Activated CD4-positive, alpha-beta T cell treated with anti-CD3 and anti-CD28 coated beads, Interleukin-2, amount 10 ng/mL, durations not matched to agents 7 days and 5 days (primary cell): ENCODE measurements at regions not wholly inside any gene's neighbourhood (a gene's known extent, or its start where the extent isn't known, plus 50 kb on each side); places are given as distances from the start of the nearest gene placed in this dataset.

ENCODE experiments used
- CTCF ChIA-PET: fragments of 350-600 bp; sonication (Branson Sonifier 250); formaldehyde crosslinking; loops from one replicate; lab custom pipeline; 2021; ENCODE audit warnings: antibody characterized with exemption; lab: Charles Lee
- POLR2A ChIA-PET: fragments of 350-600 bp; sonication (Branson Sonifier 250); formaldehyde crosslinking; loops from one replicate; lab custom pipeline; 2021; ENCODE audit warnings: antibody characterized with exemption; lab: Charles Lee
- DNase-seq: peaks from one replicate; pipeline ENCODE4 v3.0.0-alpha.2; 2020
- H3K27ac Mint-ChIP-seq: one replicate; pipeline ENCODE4 v1.8.0; 2021; ENCODE audit warnings: mild to moderate bottlenecking, moderate library complexity, mixed read lengths
- H3K27me3 Mint-ChIP-seq: one replicate; pipeline ENCODE4 v1.8.0; 2021; ENCODE audit warnings: mixed read lengths
- H3K36me3 Mint-ChIP-seq: one replicate; pipeline ENCODE4 v1.8.0; 2021; ENCODE audit warnings: low read depth, mixed read lengths
- H3K4me1 Mint-ChIP-seq: one replicate; pipeline ENCODE4 v1.8.0; 2021; ENCODE audit warnings: mixed read lengths
- H3K4me3 Mint-ChIP-seq: one replicate; pipeline ENCODE4 v1.8.0; 2021; ENCODE audit warnings: mild to moderate bottlenecking, moderate library complexity, mixed read lengths
- H3K9me3 Mint-ChIP-seq: one replicate; pipeline ENCODE4 v1.8.0; 2021; ENCODE audit warnings: mixed read lengths

- no peak overlapping the region for H3K4me3 Mint-ChIP-seq
- H3K4me1 Mint-ChIP-seq, result no peaks in the 10 kb centered on the region
- H3K27ac Mint-ChIP-seq, result no peak overlapping the region
- DNase-seq, result no peak
- H3K27me3 Mint-ChIP-seq, result no peaks in the 10 kb centered on the region
- POLR2A ChIA-PET, result no interaction called here
- CTCF ChIA-PET, result no interaction called here
- H3K9me3 Mint-ChIP-seq, result no peaks in the 10 kb centered on the region
- no peaks in the 10 kb centered on the region for H3K36me3 Mint-ChIP-seq
These were observed 174.9 kb upstream of the PAPPA start for GRCh38 chr9:115978659-115979096.

- Mint-ChIP-seq H3K36me3 (no peaks in the 10 kb centered on the region), H3K27ac (no peak overlapping the region), H3K9me3 (no peaks in the 10 kb centered on the region), H3K4me1 (no peaks in the 10 kb centered on the region), H3K4me3 (no peak overlapping the region), H3K27me3 (no peaks in the 10 kb centered on the region)
- POLR2A ChIA-PET, result no interaction called here
- CTCF ChIA-PET, result no interaction called here
- no peak for DNase-seq
These were observed 173.5 kb upstream of the PAPPA start for GRCh38 chr9:115980054-115980453.

DNA sequence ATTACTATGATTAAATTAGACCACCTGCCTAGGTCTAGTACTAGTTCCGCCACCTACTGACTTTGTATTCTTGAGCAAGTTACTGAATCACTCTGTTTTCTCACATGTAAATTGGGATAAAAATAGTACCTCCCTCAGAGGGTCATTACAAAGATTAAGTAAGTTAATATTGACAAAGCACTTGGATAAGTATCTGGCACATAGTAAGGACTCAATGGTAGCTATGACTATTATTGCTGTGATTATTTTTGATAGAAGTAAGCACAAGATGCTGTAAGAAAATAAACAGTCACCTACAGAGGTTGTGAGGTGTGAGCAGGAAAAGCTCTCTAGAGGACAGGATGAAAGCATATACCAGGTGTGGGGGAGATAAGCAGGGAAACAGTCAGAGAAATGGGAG is 173.1 kb upstream of the PAPPA start:
- CTCF ChIA-PET, result no interaction called here
- Mint-ChIP-seq H3K27me3 (no peaks in the 10 kb centered on the region), H3K4me3 (no peak overlapping the region), H3K36me3 (no peaks in the 10 kb centered on the region), H3K27ac (no peak overlapping the region), H3K4me1 (no peaks in the 10 kb centered on the region), H3K9me3 (no peaks in the 10 kb centered on the region)
- no peak for DNase-seq
- POLR2A ChIA-PET, result no interaction called here

DNA sequence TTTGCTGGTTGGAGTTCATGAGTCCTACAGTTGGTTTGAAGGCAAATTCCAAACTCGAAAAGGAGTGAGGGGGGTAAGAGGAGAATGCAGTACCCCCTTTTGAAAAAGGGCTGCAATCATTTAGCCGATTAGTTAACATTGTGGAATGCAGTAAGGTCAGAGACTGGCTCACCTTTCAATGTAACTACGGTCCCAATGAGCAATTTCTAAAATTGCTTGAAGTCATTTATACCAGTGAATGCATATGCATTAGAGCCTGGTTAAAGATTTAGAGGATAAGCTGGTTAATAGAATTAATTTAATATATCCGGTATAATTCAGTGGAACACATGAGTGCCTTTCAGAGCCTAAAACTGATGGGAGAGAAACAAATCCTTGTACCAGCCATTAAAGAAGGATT is 172.6 kb upstream of the PAPPA start:
- Mint-ChIP-seq H3K4me3 (no peak overlapping the region), H3K36me3 (no peaks in the 10 kb centered on the region), H3K9me3 (no peaks in the 10 kb centered on the region), H3K27ac (no peak overlapping the region), H3K4me1 (no peaks in the 10 kb centered on the region), H3K27me3 (no peaks in the 10 kb centered on the region)
- CTCF ChIA-PET, result no interaction called here
- POLR2A ChIA-PET, result no interaction called here
- no peak for DNase-seq

DNA sequence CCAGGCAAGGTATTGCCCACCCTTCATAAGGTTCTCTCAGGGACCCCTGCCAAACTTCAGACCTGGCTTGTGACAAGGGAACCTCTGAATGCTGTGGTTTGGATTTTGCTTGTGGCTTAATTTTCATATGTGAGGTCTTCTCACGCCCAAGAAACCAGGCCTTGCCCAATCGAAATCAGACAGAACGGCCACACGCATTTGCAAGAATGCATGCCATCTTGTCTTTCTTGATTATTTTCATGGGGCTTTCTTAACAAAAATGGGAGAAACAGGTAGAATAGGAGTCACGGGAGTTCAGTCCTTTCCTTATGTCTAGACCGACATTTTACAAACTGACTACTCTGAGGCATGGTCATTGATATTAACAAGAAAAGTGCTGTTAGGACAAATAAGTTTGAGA is 170.2 kb upstream of the PAPPA start:
- H3K27me3 Mint-ChIP-seq, result no peaks in the 10 kb centered on the region
- H3K4me3 Mint-ChIP-seq, result no peak overlapping the region
- no peaks in the 10 kb centered on the region for H3K36me3 Mint-ChIP-seq
- H3K9me3 Mint-ChIP-seq, result no peaks in the 10 kb centered on the region
- POLR2A ChIA-PET, result no interaction called here
- CTCF ChIA-PET, result no interaction called here
- no peak for DNase-seq
- H3K4me1 Mint-ChIP-seq, result no peaks in the 10 kb centered on the region
- H3K27ac Mint-ChIP-seq, result no peak overlapping the region

- Mint-ChIP-seq H3K9me3 (no peaks in the 10 kb centered on the region), H3K36me3 (no peaks in the 10 kb centered on the region)
These were observed 167.9 kb upstream of the PAPPA start for GRCh38 chr9:115985657-115986056.

DNA sequence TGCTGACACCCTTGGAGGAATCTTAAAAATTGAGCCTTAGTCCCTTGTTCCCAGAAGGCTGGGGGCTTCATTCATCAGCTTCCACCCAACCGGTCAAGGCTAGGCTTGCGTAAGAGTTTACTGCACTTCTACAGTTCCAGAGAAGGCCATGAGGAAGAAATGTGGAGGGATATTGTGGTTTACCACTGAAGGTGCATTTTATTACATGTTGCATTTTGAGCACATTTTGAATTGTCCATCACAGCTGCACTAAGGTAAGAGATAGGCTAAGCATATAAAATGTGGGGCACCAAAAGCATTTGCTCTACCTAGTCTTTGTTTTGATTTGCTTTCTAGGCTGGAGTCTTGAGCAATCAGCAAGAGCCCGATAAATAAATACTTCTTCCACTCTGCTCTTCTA is 167.1 kb upstream of the PAPPA start:
- H3K27me3 Mint-ChIP-seq, result no peaks in the 10 kb centered on the region
- DNase-seq, result no peak
- H3K4me1 Mint-ChIP-seq, result no peaks in the 10 kb centered on the region
- H3K4me3 Mint-ChIP-seq, result no peak overlapping the region
- CTCF ChIA-PET, result no interaction called here
- no peak overlapping the region for H3K27ac Mint-ChIP-seq
- H3K9me3 Mint-ChIP-seq, result no peaks in the 10 kb centered on the region
- no peaks in the 10 kb centered on the region for H3K36me3 Mint-ChIP-seq
- POLR2A ChIA-PET, result no interaction called here

More at GRCh38 chr9:115985657-115986056, 167.9 kb upstream of the PAPPA start:
- Mint-ChIP-seq H3K4me3 (no peak overlapping the region), H3K27ac (no peak overlapping the region), H3K27me3 (no peaks in the 10 kb centered on the region), H3K4me1 (no peaks in the 10 kb centered on the region)
- ChIA-PET CTCF (no interaction called here), POLR2A (no interaction called here)
- no peak for DNase-seq

DNA sequence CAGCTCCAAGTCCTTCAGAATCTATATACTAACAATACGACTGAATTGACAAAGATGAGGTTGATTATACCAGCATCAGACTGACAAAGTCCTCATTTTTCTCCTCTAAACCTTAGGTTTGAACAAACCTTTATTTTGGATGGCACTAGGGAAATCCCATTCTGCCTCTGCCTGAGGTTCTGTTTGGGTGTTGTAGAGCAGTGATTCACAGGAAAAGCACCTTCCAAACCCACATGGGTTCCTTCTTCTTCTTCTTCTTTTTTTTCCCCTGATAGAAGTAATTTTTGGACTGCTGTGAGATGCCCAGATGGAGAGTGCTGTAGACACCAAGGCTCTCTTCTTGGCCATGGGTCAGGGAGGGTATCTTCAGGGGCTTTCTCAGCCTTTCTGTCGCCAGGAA is 164.9 kb upstream of the PAPPA start:
- Mint-ChIP-seq H3K9me3 (no peaks in the 10 kb centered on the region), H3K27me3 (no peaks in the 10 kb centered on the region), H3K4me1 (no peaks in the 10 kb centered on the region), H3K36me3 (no peaks in the 10 kb centered on the region), H3K27ac (no peak overlapping the region), H3K4me3 (no peak overlapping the region)
- CTCF ChIA-PET, result no interaction called here
- no peak for DNase-seq
- POLR2A ChIA-PET, result no interaction called here

DNA sequence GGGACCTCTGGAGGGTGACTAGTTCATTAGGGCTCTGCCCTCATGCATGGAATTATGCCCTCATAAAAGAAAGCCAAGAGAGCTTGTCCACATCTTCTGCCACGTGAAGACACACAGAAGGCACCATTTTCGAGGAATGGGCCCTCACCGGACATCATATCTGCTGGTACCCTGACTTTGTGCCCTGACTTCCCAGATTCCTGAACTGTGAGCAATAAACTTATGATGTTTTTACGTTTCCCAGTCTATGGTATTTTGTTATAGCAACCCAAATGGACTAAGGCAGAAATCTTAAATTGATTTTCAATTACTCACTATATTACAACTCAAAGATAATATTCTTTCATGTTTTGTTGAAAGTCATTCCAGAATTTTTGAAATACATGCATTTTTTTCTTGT is 163.8 kb upstream of the PAPPA start:
- Mint-ChIP-seq H3K4me3 (no peak overlapping the region), H3K27me3 (no peaks in the 10 kb centered on the region), H3K36me3 (no peaks in the 10 kb centered on the region), H3K4me1 (no peaks in the 10 kb centered on the region), H3K9me3 (no peaks in the 10 kb centered on the region), H3K27ac (no peak overlapping the region)
- ChIA-PET CTCF (no interaction called here), POLR2A (no interaction called here)
- DNase-seq, result no peak

- ChIA-PET POLR2A (no interaction called here), CTCF (no interaction called here)
- Mint-ChIP-seq H3K4me1 (no peaks in the 10 kb centered on the region), H3K36me3 (no peaks in the 10 kb centered on the region), H3K27ac (no peak overlapping the region), H3K9me3 (no peaks in the 10 kb centered on the region), H3K27me3 (no peaks in the 10 kb centered on the region), H3K4me3 (no peak overlapping the region)
- no peak for DNase-seq
These were observed 160.8 kb upstream of the PAPPA start for GRCh38 chr9:115992834-115993233.

- Mint-ChIP-seq H3K4me3 (no peak overlapping the region), H3K27me3 (no peaks in the 10 kb centered on the region), H3K36me3 (no peaks in the 10 kb centered on the region), H3K27ac (no peak overlapping the region), H3K4me1 (no peaks in the 10 kb centered on the region), H3K9me3 (no peaks in the 10 kb centered on the region)
- ChIA-PET POLR2A (no interaction called here), CTCF (no interaction called here)
- no peak for DNase-seq
These were observed 155.7 kb upstream of the PAPPA start for GRCh38 chr9:115997923-115998322.

- Mint-ChIP-seq H3K36me3 (no peaks in the 10 kb centered on the region), H3K4me1 (no peaks in the 10 kb centered on the region), H3K27ac (no peak overlapping the region), H3K9me3 (no peaks in the 10 kb centered on the region), H3K27me3 (no peaks in the 10 kb centered on the region), H3K4me3 (no peak overlapping the region)
- POLR2A ChIA-PET, result no interaction called here
- CTCF ChIA-PET, result no interaction called here
- DNase-seq, result no peak
These were observed 154.9 kb upstream of the PAPPA start for GRCh38 chr9:115998666-115999065.

DNA sequence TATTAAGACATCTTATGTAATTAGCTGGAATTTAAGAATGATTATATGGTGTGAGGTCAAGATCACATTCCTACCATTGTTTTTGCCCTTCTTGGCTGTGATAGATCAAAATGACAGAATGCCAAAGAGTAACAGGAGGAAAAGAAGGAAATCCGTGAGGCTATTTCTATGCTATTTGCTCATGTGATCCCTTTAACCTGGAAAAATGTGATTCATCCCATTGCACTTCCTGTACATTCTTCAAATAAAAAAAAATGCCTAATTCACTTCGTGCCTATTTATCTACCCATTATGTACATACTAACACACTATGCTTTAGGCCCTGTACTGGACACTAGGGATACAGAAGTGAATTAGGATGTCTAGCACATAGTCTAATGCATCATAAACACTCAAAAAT is 154.1 kb upstream of the PAPPA start:
- Mint-ChIP-seq H3K36me3 (no peaks in the 10 kb centered on the region), H3K27ac (no peak overlapping the region), H3K4me3 (no peak overlapping the region), H3K9me3 (no peaks in the 10 kb centered on the region), H3K4me1 (no peaks in the 10 kb centered on the region), H3K27me3 (no peaks in the 10 kb centered on the region)
- DNase-seq, result no peak
- CTCF ChIA-PET, result no interaction called here
- POLR2A ChIA-PET, result no interaction called here

GRCh38 chr9:116000748-116001329 is 152.8 kb upstream of the PAPPA start:
- Mint-ChIP-seq H3K36me3 (no peaks in the 10 kb centered on the region), H3K27ac (no peak overlapping the region), H3K27me3 (no peaks in the 10 kb centered on the region), H3K9me3 (no peaks in the 10 kb centered on the region), H3K4me1 (no peaks in the 10 kb centered on the region), H3K4me3 (no peak overlapping the region)
- CTCF ChIA-PET, result no interaction called here
- POLR2A ChIA-PET, result no interaction called here
- DNase-seq, result no peak
